Stimulated activated CD8-positive, alpha-beta memory T cell treated with anti-CD3 and anti-CD28 coated beads, Interleukin-2, amount 100 ng/mL, for 48 hours (primary cell): ENCODE measurements at regions not wholly inside any gene's neighbourhood (a gene's known extent, or its start where the extent isn't known, plus 50 kb on each side); places are given as distances from the start of the nearest gene placed in this dataset.
"Not testable (repeated sequence)": the region's sequence is repeated elsewhere in the genome, so short reads cannot be mapped to it uniquely, and the experiment has no call there.

ENCODE experiments used
- DNase-seq, 2 donors: peaks; one replicate each; pipeline ENCODE4 v3.0.0-alpha.2; 2020; ENCODE audit warnings: low read depth in 2 of 2

DNA sequence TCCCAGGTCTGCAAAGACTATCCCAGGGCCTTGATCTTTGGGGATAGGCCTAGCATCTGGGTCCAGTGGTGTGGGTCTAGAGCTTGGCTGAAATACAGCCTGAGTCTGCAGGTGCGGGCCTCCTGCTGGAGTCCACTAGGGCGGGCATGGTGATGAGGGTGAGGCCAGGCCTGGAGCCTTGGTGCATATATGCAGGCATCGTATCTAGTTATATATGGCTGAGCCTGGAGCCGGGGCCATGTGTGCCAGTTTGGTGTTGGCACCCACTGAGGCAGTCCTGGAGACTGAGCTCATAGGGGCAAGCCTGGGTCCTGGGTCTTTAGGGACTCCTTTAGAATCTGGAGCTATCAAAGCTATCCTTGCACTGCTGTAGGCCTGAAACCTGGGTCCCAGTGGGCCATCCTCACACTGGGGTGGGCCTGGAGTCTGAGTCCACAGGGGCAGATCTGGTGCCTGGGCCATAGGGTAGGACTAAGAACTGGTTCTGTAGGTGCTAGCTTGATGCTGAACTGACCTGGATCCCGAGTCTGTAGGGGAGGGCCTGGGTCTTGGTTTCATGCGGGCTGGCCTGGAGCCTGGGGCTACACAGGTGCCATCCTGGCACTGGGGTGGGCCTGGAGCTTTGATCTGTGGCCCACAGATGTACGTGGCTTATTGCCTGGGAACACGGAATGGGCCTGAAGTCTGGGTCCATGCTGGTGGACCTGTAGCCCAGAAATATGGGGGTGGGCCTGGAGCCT lies 346.5 kb upstream of the MEF2C start:
- no peak for DNase-seq

DNA sequence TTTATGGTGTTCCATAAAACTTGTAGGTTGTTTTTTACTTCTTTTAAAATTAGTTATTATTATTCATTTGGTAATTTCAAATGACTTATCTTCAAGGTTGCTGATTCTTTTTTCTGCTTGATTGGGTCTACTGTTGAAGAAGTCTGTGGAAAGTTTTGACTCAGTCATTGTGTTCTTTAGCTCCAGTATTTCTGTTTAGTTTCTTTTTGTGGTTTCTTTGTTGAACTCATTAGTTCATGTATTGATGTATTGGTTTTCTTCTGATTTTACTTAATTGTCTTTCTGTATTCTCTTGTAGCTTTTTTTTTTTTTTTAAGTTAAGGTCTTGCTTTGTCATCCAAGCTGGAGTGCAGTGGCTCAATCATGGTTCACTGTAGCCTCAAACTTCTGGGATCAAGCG lies 345.4 kb upstream of the MEF2C start:
- no peak for DNase-seq

DNA sequence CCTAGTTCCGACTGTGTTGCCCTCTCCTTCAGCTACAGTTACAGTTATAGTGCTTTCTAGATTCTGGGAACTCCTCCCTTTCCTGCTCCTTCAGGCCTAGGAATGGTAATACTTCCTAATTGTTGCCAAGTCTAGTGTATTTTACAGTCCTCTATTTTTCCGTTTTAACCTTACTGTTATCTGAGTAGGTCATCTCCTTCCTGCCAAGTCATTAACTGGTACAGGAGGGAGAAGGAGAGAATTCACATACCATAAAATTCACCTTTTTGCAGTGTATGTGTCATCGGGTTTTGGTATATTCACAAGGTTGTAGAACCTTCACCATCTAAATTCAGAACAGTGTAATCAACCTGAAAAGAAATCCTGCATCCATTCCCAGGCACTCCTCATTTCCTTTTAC lies 335.4 kb upstream of the MEF2C start:
- DNase-seq = no peak

DNA sequence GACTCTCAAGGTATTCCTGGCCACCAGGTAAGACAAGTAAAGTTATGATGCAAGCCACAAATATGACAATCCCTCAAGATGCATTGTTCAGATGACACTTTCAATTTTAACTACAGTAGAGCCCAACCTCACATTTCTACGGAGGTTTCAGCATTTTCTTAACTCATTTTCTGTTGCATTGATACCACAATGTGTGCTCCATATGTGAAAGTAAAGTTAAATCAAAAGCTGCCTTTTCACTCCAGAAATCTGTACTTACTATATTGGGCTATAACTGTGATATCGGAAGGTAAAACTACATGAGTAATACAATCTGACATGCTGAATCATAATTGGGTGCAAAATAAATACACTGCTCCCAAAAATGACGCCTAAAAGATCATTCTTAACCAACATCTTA lies 333.6 kb upstream of the MEF2C start:
- no peak for DNase-seq

DNA sequence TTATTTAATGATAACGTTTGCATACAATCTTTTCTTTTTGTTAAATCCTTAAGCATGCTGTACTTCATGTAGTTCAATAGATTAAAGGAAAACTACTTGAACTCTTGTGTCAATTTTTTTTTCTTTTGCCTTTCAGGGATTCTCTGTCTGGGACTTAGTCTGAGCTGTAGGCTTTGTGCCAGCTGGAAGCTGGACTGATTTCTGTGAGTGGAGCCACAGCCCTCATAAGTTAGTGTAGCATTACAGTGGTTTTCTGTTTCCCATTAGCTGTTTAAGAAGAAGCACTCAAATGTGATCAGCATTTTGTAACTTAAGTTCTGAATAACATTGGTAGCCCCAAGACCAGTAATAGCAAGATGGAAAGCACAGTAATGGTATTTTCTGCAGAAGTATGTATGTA lies 330.6 kb upstream of the MEF2C start:
- DNase-seq = no peak

DNA sequence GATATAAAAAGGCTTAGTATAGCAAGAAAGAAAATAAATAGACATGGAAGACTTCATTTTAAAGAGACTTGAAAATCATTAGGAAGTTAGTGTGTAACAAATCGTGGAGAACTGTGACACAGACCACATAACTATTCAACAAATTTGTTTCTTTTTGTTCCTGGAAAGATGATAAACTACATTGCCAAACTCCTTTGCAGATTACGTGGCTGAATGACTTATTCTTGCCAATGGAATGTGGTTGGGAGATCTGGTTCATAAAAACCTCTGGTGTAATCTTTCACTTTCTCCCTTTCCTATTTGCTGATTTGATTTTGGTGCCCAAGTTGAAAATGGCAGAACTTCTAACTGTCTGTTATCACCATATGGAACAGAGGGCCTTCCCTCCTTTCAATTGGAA lies 328.9 kb upstream of the MEF2C start:
- no peak for DNase-seq

DNA sequence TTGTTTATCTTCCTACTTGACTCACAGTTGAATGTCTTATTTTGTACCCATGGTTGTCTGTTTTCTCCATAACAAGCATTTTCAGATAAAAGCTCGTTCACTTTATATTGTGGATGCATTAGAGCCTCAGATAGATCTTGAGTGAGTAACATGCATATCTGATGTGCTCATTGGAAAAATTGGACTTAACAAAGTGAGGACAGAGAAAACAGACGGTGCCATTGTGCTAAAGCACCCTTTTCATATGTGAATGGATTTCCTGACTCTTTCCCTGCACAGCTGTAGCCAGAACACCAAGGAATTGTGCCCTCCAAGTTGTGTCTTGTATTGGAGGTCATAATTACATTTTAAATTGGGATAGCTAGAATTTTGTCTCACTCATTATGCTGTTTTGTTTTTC lies 325.8 kb upstream of the MEF2C start:
- no peak for DNase-seq

DNA sequence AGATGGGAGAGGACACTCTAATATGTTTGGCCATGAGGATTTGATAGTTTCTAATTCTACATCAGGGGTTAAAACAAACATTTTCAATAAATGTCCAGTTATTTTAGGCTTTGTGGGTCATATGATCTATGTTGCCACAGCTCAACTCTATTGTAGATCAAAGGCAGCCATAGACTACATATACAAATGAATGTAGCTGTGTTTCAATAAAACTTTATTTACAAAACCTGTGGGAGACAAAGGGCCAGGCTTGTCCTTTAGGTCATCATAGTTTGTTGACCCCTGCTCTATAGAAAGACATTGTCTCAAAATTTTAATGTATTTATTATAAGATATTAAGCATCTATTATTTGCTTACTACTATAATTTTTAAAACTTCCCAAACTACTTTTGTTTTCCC lies 325.4 kb upstream of the MEF2C start:
- DNase-seq = no peak

DNA sequence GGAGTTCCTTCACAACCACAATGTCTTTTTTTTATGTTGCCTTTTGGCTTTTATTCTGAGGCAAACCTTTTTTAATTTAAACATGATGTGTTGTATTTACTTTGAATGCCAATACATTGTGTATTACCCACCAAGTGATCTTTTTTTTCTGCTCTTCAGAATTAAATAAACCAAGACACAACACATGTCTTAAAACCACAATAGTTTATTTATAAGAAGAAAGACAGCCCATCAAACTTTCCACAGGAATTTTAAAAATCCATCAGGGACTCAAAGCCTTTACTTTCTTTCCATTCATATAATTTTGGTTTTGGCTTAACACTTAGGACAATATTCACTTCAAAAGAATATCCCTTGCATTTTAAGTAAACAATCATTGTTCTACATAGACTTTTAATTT lies 321.8 kb upstream of the MEF2C start:
- DNase-seq = no peak

DNA sequence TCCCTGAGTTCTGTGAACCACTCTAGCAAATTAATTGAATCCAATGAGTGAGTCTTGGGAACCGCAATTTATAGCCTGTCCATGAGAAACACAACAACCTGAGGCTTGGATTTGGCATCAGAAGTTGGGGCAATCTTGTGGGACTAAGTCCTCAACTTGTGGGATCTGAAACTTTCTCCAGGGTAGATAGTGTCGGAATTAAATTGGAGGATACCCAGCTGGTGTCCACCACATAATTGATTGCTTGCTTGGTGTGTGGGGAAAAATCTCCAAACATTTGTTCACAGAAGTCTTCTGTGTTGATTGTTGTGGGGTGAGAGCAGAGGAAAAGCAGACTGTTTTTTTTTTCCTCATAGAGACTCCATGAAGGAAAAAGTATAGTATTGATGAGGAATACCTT lies 320.6 kb upstream of the MEF2C start:
- no peak for DNase-seq

DNA sequence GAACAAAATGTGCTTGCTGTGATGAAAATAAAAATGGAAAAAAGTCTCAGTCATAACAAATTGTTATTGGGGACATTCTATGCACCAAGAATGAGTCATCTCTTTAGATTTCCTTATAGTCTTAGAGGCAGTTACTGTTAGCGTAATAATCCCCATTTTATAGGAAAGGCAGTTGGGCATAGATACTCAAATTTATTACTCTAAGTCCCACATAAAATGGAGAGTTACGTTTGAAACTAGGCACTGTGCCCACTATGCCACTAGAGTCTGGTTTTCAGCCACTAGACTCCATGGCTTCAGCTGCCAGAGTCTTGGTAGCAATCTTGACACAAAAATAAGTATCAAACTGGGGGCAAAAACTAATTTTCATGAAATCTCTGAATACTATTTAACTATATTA lies 317.9 kb upstream of the MEF2C start:
- no peak for DNase-seq

DNA sequence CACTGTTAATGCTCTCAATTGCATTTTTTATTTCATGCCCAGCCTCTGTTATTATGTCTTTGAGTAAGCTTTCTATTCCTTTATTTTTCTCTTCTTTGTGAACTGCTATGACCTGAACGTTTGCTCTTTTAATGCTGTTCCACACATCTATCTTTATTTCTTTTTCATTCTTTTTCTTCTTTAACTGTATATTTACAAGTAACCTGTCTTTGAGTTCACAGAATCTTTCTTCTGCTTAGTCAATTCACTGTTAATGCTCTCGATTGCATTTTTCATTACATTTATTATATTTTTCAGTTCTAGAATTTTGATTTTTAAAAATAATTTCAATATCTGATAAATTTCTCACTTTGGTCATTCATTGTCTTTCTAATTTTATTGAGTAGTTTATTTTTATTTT lies 316.3 kb upstream of the MEF2C start:
- DNase-seq = no peak

DNA sequence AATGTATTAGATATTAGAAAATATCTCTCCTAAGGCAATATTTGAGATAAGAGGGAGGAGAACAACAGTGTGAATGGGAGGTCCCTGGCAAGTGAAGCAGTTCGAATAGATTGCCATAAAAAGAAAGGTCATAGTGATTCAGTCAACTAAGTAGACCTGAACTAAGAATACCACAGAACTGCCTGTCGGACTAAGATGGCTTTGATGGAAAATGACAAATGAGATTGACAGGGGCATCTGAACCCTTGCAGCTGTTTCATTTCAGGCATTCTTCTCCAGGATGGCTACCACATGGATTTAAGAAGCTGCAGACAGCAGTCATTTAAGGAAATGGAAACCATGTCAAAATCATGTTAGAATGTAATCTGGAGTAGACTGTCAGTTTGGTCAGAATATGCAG lies 308.4 kb upstream of the MEF2C start:
- no peak for DNase-seq

DNA sequence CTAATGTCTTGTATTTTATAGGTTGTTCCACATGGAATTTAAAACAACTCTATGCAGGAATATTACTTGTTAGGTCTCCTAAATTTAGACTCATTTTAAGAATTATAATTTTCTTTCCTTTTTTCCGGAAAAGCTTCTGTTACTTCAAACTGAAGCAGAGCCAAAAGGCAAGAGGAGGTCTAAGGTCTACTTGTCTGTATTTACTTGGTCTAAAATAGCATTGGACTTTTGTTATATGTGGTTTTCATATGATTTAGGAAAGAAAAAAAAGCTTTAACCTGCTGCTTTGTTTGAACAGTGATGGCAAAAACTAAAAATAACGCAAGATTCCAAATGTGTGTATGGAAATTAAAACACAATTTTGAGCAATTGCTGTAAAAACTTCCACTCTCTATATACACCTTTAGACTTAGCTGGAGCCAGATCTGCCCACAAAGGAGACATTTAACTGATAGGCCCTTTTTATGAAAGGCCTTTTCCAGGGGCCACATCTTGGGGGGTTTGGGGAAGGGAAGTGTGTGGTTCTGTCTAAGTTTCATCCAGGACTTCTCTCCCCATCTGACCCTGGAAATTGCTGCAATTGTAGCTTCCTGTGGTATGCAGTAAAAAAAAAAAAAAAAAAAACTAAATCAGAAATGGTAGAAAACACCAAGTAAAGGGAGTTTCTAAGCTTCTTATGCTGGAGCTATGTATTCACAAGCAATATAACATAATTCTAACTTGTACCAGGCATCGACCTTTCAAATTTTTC lies 307.7 kb upstream of the MEF2C start:
- DNase-seq = no peak

DNA sequence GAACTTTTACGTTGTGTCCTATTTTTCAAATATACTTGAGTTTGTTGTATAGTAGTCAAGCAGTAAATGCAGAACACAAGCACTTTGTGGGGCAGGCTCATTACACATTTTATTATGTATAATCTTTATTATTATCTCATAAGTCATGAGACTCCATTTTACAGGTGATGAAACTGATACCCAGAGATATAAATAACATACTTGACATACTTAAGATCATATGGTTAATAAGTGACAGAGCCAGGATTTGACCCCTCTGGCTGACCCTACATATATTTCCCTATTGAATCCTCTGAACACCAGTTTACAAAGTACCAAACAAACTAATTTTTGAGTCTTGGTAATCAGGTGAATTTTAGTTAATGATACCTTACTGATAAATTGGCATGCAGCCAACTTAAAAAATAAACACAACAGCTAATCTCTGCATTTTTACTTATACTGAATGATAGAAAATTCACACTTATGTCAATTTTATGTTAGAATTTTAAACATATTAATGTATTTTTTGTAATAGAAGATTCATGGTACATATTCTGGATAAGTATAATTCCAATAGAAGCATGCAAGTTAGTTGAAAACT lies 305.0 kb upstream of the MEF2C start:
- no peak for DNase-seq

DNA sequence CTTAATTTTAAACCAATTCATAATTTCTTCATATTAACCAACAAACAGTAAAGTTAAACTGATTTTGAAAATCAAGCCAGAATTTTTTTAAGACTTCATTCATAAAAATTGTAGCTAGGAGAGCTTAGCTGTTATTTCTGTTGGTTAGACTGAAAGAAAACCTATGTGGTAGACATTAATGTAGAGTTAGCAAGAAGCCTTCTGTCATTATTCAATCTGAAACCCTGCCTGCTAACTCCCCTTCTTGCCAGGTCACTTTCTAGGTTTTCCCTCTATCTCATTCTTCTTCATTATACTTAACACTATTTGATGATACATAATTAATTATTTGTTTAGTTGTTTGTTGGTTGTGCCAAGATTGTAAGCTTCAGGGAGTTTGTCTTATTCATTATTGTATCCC lies 304.3 kb upstream of the MEF2C start:
- no peak for DNase-seq

DNA sequence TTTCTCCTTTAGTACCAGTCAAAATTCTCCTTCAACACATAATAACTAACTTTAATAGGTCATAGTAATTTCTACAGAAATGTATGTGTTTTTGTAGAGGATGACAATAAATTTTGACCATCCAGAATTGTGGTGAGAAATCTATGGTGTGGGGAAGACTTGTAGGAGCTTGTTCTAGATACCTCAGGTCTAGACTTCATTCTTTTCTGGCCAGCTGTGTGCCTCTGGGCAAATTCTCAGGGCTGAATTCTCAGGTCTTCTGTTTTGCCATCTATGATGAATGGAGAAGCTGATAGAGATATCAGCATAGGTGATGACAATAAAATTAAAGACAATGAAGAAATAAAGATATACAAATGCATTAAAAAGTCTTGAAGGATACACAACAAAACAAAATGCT lies 298.6 kb upstream of the MEF2C start:
- DNase-seq = no peak

DNA sequence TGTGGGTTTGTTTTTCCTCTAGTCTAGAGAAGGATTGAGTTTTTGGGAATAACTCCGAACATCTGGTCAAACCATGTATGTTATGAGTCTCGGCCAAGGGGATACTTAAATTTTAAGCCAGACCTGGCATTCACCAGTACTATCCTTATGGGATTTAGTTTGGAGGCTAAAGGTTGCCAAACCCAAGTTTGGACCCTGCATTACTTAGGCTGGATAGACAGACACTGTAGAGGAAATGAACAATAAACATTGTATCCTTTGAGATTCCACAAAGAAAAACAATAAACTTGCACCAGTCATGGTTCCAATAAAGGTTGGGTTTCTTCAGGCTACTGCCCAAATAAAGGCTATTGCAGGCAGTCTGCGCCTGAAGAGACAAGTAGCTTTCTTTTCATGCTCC lies 296.7 kb upstream of the MEF2C start:
- no peak for DNase-seq

DNA sequence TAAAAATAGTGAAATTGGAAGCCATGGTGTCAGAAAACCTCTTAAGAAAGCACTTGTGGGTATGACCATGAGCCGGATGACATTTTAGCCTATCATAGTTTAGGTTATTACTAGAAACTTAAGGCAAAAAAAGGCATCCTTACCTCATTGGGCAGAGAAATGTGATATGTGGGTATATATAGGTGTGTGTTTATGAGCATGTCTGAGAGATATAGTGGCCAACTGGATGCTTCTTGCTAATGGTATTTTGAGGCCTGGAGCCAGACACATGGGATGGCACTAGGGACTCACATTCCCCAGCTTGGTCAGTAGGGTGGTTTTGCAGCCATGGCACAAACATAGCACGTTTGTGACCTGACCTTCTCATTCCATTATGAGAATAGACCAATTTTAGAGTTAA lies 295.6 kb upstream of the MEF2C start:
- no peak for DNase-seq

DNA sequence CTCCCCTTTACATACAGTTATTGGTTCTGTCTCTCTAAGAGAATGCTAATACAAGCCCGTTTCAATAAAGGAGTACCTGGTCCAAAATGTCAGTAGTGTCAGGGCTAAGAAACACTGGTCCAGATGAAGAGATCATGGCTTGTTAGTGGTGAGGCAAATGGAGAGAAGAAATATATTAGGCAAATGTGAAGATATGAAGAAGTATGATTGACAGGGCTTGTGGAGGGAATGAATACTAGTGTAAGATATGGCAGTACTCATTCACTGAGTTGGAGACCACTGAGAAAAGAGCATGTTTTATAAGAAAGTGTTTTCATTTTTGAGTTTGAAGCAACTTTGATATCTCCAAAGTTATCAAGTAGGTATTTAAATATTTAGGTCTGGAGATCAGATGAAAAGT lies 290.5 kb upstream of the MEF2C start:
- no peak for DNase-seq

DNA sequence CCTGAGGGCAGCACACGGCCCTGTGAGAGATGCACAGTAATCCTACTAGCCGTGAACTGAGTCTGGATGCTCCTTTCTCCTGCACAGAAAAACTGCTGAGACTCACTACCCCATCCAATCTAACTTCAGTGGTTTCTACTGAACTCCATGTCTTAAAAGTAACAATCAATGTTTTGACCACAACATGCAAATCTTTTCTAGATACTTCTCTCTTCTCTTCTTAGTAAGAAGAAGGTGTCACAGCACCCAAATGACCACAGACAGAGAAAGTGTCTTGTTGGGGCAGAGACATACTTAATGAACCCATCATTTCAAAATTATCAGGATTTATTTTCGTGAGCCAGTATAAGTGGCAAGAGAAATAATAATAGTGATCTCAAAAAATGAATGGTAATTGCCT lies 285.8 kb upstream of the MEF2C start:
- DNase-seq = no peak

DNA sequence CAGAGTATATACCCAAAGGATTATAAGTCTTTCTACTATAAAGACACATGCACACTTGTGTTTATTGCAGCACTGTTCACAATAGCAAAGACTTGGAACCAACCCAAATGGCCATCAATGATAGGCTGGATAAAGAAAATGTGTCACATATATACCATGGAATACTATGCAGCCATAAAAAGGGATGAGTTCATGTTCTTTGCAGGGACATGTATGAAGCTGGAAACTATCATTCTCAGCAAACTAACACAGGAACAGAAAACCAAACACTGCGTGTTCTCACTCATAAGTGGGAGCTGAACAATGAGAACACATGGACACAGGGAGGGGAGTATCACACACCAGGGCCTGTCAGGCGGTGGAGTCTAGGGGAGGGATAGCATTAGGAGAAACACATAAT lies 281.7 kb upstream of the MEF2C start:
- DNase-seq = not testable (repeated sequence)

DNA sequence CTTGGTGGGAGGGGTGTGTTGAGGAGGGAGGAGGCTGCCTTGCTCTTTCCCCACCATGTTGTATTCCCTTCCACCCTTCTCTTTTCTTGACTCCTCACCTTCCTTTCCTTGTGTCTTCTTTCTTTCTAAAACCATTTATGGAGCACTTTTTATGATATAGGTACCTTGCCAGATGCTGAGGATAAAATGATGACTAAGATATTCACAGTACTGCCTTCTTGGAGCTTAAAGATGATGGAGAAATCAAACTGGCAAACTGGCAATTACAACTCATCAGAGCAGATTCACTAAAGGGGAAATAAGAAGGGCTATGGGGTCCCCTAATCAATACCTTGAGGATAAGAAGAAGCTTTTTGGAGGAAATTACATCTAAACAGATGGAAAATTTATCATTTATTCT lies 273.2 kb upstream of the MEF2C start:
- no peak for DNase-seq
